GM19452 (cell line): ENCODE measurements at regions not wholly inside any gene's neighbourhood (a gene's known extent, or its start where the extent isn't known, plus 50 kb on each side); places are given as distances from the start of the nearest gene placed in this dataset.
"Not testable (repeated sequence)": the region's sequence is repeated elsewhere in the genome, so short reads cannot be mapped to it uniquely, and the experiment has no call there.

Experiments
- ATAC-seq: cut with Tn5 transposase; IDR thresholded peaks from one replicate; pipeline ENCODE4 v1.9.1; 2021; ENCODE audit not compliant: unreplicated experiment

- no peak for ATAC-seq
These were observed 433.2 kb downstream of the MAT2B start for GRCh38 chr5:163938595-163938994.

- ATAC-seq, result no peak
These were observed 435.7 kb downstream of the MAT2B start for GRCh38 chr5:163941079-163941478.

- ATAC-seq, result no peak
These were observed 438.1 kb downstream of the MAT2B start for GRCh38 chr5:163943546-163943945.

GRCh38 chr5:163944738-163945137 lies 439.3 kb downstream of the MAT2B start:
- no peak for ATAC-seq

- no peak for ATAC-seq
These were observed 442.6 kb downstream of the MAT2B start for GRCh38 chr5:163947848-163948666.

- ATAC-seq, result no peak
These were observed 444.8 kb downstream of the MAT2B start for GRCh38 chr5:163950248-163950647.

- no peak for ATAC-seq
These were observed 445.6 kb downstream of the MAT2B start for GRCh38 chr5:163951069-163951468.

GRCh38 chr5:163953901-163954300 lies 448.5 kb downstream of the MAT2B start:
- ATAC-seq, result no peak

- not testable (repeated sequence) for ATAC-seq
These were observed 455.8 kb downstream of the MAT2B start for GRCh38 chr5:163961230-163961629.

- ATAC-seq, result no peak
These were observed 458.5 kb downstream of the MAT2B start for GRCh38 chr5:163963881-163964280.

- no peak for ATAC-seq
These were observed 459.3 kb downstream of the MAT2B start for GRCh38 chr5:163964671-163965070.

- no peak for ATAC-seq
These were observed 461.8 kb downstream of the MAT2B start for GRCh38 chr5:163967268-163967667.

GRCh38 chr5:163968651-163969050 lies 463.2 kb downstream of the MAT2B start:
- no peak for ATAC-seq

- ATAC-seq, result no peak
These were observed 471.3 kb downstream of the MAT2B start for GRCh38 chr5:163976696-163977095.

- no peak for ATAC-seq
These were observed 473.5 kb downstream of the MAT2B start for GRCh38 chr5:163978897-163979296.

- no peak for ATAC-seq
These were observed 483.1 kb downstream of the MAT2B start for GRCh38 chr5:163988566-163988965.

- ATAC-seq, result no peak
These were observed 487.7 kb downstream of the MAT2B start for GRCh38 chr5:163993126-163993525.

- ATAC-seq, result no peak
These were observed 489.8 kb downstream of the MAT2B start for GRCh38 chr5:163995206-163995605.

GRCh38 chr5:163997965-163998364 lies 492.5 kb downstream of the MAT2B start:
- no peak for ATAC-seq

GRCh38 chr5:164000241-164000640 lies 494.8 kb downstream of the MAT2B start:
- no peak for ATAC-seq

GRCh38 chr5:164000819-164001218 lies 495.4 kb downstream of the MAT2B start:
- no peak for ATAC-seq

- peak; percentile 16 for ATAC-seq
These were observed 496.8 kb downstream of the MAT2B start for GRCh38 chr5:164002214-164002613.

- ATAC-seq, result peak; percentile 74
These were observed 497.2 kb downstream of the MAT2B start for GRCh38 chr5:164002628-164003027.
